ENCODE measurements at regions not wholly inside any gene's neighbourhood (a gene's known extent, or its start where the extent isn't known, plus 50 kb on each side); places are given as distances from the start of the nearest gene placed in this dataset.

DNA sequence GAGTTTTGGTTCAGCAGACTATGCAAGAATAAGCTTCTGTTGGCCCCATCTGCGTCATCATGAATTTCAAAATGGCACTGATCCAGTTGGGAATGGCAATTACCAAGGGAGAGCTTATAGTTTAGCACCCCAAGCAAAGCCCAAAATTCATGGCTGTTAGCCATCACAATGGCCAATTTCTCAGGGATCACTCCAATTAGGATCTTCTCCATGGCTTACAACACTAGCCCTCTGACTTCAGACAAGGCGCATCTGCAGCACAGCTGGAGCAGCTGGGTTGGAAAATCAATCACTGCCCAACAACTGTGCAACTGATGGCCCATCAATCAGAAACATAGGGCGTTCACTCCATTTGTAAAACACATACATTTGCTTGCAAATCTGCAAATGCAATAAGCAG is 273.6 kb downstream of the SRBD1 start:
- DNase-seq: no peak

DNA sequence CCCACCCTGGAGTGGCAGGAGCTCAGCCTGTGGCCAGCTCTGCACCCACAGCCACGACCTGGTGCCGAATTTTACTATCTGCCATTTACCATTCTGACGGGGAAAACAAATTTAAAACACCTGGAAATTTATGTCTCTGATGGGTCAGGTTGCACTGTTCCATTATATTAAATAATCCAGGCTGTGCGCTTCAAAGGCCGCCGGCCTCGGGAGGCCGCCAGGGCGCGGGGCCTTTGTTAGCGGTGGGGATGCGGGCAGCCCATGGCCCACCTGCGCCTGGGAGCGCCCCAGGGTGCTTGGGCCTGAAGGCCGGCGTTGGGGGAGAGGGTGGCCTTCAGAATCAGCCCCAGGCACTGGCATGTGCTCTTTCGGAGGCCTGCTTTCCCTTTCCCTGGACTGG is 276.9 kb downstream of the SRBD1 start:
- no peak for DNase-seq

DNA sequence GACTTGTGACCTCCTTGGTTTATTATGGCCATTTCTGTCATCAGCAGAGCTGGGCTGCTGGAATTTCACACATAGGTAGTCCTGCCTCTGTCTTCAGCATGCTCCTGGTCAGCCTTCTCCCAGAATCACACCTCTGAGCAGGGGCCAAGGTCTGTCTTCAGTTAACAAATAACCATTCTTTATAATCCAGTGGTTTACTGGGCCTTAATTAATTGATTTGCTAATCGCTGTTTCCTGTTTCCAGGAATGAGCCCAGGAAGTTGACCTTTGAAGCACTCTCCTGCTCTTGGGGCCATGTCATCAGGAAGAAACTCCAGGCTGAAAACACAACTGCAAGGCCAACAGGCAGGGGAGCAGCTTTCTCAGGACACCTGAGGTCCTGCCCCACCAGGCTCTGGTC is 278.5 kb downstream of the SRBD1 start:
- no peak for DNase-seq

- no peak for DNase-seq
Measured at GRCh38 chr2:45332094-45332493, 279.0 kb downstream of the SRBD1 start.

- DNase-seq: no peak
Measured at GRCh38 chr2:45331410-45331786, 279.7 kb downstream of the SRBD1 start.

GRCh38 chr2:45330637-45331409 is 280.2 kb downstream of the SRBD1 start:
- no peak for DNase-seq

DNA sequence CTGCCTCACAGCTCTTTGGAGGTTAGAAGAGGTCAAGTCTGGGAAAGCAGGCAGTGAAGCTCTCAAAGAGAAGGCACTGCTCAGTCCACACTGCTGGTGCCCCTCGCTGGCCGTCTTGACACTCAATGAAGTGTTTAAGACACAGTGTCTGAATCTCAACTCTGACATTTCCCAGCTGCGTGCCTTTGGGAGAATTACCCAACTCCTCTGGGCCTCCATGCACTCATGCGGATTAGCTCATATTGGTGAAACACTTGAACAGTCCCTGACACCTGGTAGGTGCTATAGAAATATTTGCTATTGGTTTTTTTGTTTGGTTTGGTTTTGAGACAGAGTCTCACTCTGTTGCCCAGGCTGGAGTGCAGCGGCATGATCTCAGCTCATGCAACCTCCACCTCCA is 281.0 kb downstream of the SRBD1 start:
- no peak for DNase-seq

DNA sequence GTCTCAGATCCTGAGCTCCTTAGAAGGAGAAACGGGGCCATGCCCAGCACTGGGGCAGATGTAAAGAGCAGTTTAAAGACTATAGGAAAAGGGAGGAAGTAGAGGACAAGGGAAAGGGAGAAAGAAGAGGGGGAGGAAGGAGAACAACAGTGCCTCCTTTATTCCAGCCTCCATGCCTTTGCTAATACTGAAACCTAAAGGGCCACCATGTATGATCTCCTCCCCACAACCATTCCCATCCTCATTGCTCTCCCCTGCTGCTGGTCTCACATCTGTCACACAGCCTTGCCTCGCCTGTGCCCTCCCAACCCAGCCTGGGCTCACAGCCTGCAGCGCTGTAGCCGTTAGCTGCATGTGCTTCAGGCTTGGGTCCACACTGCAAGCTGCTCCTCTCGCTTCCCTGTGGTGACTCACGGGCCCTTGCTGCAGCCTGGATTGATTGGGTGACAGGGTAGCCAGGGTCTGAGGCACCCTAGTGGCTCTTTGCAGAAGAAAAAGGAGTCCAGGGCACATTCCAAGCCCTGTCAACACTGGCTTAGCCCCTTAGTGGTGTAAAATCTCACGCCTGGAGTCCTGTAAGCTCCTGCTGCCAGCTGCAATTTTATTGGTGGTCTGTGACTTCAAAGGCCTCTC is 281.9 kb downstream of the SRBD1 start:
- no peak for DNase-seq

- no peak for DNase-seq
Measured at GRCh38 chr2:45328264-45328870, 282.7 kb downstream of the SRBD1 start.

GRCh38 chr2:45323344-45323743 is 287.7 kb downstream of the SRBD1 start:
- no peak for DNase-seq

- DNase-seq: no peak
Measured at GRCh38 chr2:45320956-45321355, 290.1 kb downstream of the SRBD1 start.

DNA sequence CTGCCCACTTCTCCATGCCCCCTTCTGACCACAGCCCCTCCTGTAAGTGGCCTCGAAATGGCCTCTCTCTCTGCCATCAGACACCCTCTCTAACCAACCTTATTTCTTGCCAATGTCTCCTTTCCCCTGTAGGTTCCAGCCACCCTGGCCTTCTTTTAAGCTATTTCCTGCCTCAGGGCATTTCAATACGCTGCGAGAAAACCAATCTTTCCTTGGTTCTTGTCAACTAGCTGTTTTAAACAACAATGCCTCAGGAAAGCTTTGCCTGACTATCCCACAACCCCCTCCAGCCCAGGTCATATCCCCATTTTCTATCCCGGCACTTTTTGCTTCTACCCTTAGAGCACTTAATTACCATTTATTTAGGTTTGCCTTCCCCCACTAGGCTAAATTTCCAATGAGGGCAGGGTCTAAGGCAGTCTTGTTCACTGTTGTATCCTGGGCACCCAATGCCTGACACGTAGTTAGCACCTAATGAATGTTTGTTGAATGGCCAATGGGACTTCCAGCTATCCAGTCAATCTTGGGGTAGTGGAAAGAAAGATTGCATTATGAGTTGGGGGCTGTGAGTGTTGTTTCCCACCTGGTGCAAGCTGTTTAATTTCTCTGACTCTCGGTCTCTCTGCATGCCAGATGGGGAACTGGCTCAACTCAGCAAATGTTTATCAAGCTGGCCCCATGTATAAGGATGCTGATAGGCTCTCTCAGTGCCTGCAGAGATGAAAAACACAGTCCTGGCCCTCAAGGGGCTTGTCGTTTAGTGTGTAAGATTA is 291.2 kb downstream of the SRBD1 start:
- DNase-seq: no peak

GRCh38 chr2:45318686-45319085 is 292.4 kb downstream of the SRBD1 start:
- no peak for DNase-seq

- no peak for DNase-seq
Measured at GRCh38 chr2:45316576-45317338, 294.3 kb downstream of the SRBD1 start.

DNA sequence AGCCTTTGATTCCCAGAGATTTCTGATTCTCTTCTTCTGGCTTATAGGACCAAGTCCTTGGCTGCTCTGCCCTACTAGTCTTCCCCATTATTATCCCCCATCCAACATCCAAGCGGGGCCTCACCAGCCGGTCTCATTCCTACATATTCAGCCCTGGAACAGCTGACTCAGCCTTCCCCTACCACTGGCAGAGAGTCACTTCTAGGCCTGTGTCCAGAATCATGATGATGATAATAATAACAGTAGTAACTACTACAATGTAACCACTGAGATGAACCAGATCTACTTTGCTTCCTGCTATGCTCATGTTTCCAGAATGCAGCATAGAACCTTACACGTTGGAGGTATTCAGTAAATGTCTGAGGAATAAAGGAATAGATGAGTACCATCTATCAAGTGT is 295.2 kb downstream of the SRBD1 start:
- no peak for DNase-seq

GRCh38 chr2:45312275-45312674 is 298.8 kb downstream of the SRBD1 start:
- DNase-seq: no peak

DNA sequence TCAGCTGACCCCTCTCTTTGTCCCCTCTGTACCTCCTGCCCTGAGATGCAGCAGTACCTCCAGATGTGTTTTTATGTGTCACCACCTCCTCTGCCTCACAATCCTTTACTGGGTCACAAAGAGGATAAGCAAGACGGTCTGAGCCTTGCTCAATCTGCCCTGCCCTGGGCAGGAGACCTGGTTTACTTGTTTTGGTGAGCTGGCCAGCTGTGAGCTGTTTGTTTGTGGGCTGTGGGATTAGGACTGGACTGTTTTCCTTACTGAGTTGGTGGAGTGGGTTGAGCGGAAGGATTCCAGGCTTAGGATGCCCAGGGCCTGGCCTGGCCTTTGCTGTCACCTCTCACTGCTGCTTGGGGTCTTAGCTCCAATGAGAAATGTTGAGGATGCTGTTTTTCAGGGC is 299.5 kb downstream of the SRBD1 start:
- no peak for DNase-seq

DNA sequence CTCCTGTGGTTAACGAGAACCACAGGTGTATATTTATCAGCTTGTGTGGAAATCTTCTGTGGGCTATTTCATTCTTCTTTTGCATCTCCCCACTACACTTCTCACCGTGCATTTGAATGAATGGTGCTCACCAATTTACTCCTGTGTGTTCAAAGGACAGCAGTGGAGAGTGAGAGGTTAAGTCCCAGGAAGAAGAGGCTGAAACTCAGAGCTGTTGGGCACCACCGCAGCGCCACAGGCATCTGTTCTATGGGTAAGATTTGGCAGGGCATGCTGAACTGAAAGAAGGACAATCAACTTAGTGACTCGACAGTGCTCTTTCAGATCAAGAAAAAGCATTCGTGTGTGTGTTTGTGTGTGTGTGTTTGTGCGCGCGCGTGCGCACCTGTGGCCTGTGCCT is 297.9 kb upstream of the SIX2 start:
- DNase-seq: no peak

- DNase-seq: no peak
Measured at GRCh38 chr2:45305599-45305998, 296.3 kb upstream of the SIX2 start.

- DNase-seq: no peak
Measured at GRCh38 chr2:45303417-45304202, 294.4 kb upstream of the SIX2 start.

DNA sequence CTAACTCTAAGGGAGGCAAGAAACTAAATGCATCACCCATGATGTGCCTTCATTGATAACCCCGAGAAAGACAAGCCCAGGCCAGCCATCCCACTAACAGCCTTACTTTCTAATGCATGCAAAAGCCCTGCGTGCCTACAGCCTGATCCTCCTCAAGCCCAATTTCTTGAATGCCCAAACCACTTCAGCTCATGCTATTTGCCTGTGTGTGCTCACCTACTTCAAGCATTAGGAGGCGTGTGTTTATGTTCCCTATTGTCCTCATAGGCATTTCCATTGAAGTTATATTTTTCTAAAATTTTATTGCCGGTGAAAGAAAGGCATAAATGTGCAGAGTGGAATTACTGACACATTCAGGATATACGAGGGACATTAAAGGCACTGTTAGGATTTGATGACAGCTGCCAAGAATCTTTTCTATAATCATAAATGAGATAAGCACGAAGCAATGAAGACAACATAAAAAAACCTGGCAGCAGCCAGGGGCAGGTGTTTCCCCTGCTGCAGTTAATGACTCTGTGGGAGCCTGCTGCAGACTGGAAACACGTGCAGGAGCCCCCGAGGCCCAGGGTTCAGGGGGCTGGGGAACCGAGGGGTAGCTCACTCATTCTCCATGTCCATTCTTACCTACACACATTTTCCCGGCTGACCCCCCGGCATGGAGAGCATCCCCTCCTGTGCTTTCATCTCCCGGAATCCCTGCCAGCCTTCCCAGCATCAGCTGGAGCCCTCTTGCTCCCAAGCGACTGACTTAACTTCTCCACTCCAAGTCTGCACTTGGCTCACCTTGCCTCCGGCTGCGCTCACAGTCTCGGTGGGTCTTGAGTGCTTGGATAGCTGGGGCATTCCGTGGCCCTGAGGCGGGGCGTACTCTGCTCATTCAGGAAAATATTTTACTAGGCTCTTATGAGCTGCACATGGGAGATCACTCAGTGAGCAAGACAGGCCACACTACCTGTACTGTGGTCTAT is 292.3 kb upstream of the SIX2 start:
- no peak for DNase-seq
